SKM-1 treated with dmso at 0.1 percent for 144 hours (cell line): ENCODE measurements at regions not wholly inside any gene's neighbourhood (a gene's known extent, or its start where the extent isn't known, plus 50 kb on each side); places are given as distances from the start of the nearest gene placed in this dataset.
"Not testable (repeated sequence)": the region's sequence is repeated elsewhere in the genome, so short reads cannot be mapped to it uniquely, and the experiment has no call there.

Experiments
- DNase-seq: peaks from one replicate; lab custom pipeline; 2025; ENCODE audit not compliant: unreplicated experiment; lab: John Stamatoyannopoulos, UW

- DNase-seq: no peak
Observed at GRCh38 chr13:89281331-89281730, 1610.2 kb downstream of the SLITRK5 start.

- no peak for DNase-seq
Observed at GRCh38 chr13:89282241-89282640, 1611.1 kb downstream of the SLITRK5 start.

GRCh38 chr13:89287381-89287780, 1616.2 kb downstream of the SLITRK5 start:
- DNase-seq: no peak

- DNase-seq: no peak
Observed at GRCh38 chr13:89294115-89294867, 1623.1 kb downstream of the SLITRK5 start.

GRCh38 chr13:89307278-89307677, 1636.1 kb downstream of the SLITRK5 start:
- no peak for DNase-seq

- no peak for DNase-seq
Observed at GRCh38 chr13:89310943-89311672, 1639.9 kb downstream of the SLITRK5 start.

GRCh38 chr13:89315287-89315686, 1644.1 kb downstream of the SLITRK5 start:
- DNase-seq: no peak

GRCh38 chr13:89322466-89322865, 1651.3 kb downstream of the SLITRK5 start:
- no peak for DNase-seq

GRCh38 chr13:89324582-89324981, 1653.4 kb downstream of the SLITRK5 start:
- DNase-seq: no peak

- no peak for DNase-seq
Observed at GRCh38 chr13:89343165-89343564, 1672.0 kb downstream of the SLITRK5 start.

- no peak for DNase-seq
Observed at GRCh38 chr13:89352384-89352783, 1681.2 kb downstream of the SLITRK5 start.

GRCh38 chr13:89361909-89362308, 1690.7 kb downstream of the SLITRK5 start:
- DNase-seq: no peak

GRCh38 chr13:89363144-89363543, 1692.0 kb downstream of the SLITRK5 start:
- DNase-seq: no peak

- DNase-seq: no peak
Observed at GRCh38 chr13:89372193-89372592, 1701.0 kb downstream of the SLITRK5 start.

- no peak for DNase-seq
Observed at GRCh38 chr13:89375839-89376238, 1704.7 kb downstream of the SLITRK5 start.

- DNase-seq: peak; percentile 10
Observed at GRCh38 chr13:89380101-89380500, 1708.9 kb downstream of the SLITRK5 start.

- no peak for DNase-seq
Observed at GRCh38 chr13:89382981-89383380, 1711.8 kb downstream of the SLITRK5 start.

- no peak for DNase-seq
Observed at GRCh38 chr13:89383891-89384290, 1712.7 kb downstream of the SLITRK5 start.

- no peak for DNase-seq
Observed at GRCh38 chr13:89393758-89394304, 1722.7 kb downstream of the SLITRK5 start.

GRCh38 chr13:89401264-89401675, 1730.1 kb downstream of the SLITRK5 start:
- DNase-seq: peak; percentile 24

- DNase-seq: no peak
Observed at GRCh38 chr13:89402211-89402610, 1731.0 kb downstream of the SLITRK5 start.

- not testable (repeated sequence) for DNase-seq
Observed at GRCh38 chr13:89406096-89406495, 1734.9 kb downstream of the SLITRK5 start.
